SK-N-MC (cell line): ENCODE measurements at regions not wholly inside any gene's neighbourhood (a gene's known extent, or its start where the extent isn't known, plus 50 kb on each side); places are given as distances from the start of the nearest gene placed in this dataset.

Experiments
- EZH2 ChIP-seq: fragments of 200-600 bp; sonication (generic); IDR thresholded peaks from one replicate; pipeline ENCODE4 v1.6.1; 2017; ENCODE audit warnings: antibody characterized with exemption
- FOXP2 ChIP-seq: optimal IDR thresholded peaks from 2 replicates; pipeline ENCODE3; 2011; ENCODE audit warnings: mild to moderate bottlenecking, moderate library complexity; ENCODE audit not compliant: insufficient read depth; ENCODE audit errors: extremely low read length, control extremely low read depth

DNA sequence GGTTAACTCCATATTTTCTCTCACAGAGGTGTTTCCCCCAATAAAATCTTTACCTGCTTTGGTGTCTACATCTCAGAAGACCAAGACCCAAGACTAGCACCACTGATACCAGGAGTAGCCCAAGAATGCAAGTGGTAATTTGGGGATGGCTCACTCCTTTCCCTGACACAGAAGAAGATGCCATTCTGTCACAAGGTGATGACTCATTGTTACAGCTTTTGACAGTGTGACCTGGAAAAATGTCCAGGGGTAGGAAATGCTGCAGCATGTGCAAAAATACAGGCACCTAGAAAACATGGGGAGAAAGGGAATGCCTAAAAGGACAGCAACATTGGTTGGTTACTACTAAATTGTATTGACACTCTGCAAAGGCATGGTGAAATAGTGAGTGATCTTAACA, 254.0 kb upstream of the GJE1 start:
- no peak for TF ChIP-seq EZH2
- TF ChIP-seq FOXP2, result no peak
